H9 (cell line): ENCODE measurements at regions not wholly inside any gene's neighbourhood (a gene's known extent, or its start where the extent isn't known, plus 50 kb on each side); places are given as distances from the start of the nearest gene placed in this dataset.
A peak's percentile ranks its signal among the peaks of the same experiment; 100 is the strongest.

Source experiments
- DNase-seq: peaks from one replicate; pipeline ENCODE4 v3.0.0-alpha.2; 2017
- H2AFZ ChIP-seq: one replicate; pipeline ENCODE4 v1.6.1; 2013; ENCODE audit warnings: mild to moderate bottlenecking, low read length, control low read depth, moderate library complexity
- H2AK5ac ChIP-seq: 2 replicates; pipeline ENCODE4 v1.6.1; 2013; ENCODE audit warnings: low read length, control low read depth, mixed read lengths; ENCODE audit not compliant: insufficient read length
- H2BK120ac ChIP-seq: one replicate; pipeline ENCODE4 v1.6.1; 2013; ENCODE audit warnings: low read depth, mild to moderate bottlenecking, low read length, control low read depth, inconsistent platforms; ENCODE audit not compliant: poor library complexity, severe bottlenecking
- H2BK12ac ChIP-seq: 2 replicates; pipeline ENCODE4 v1.6.1; 2013; ENCODE audit warnings: low read length, control low read depth, mixed read lengths, low read depth; ENCODE audit not compliant: insufficient read length
- H2BK15ac ChIP-seq: 2 replicates; pipeline ENCODE4 v1.6.1; 2013; ENCODE audit warnings: low read depth, low read length, control low read depth
- H2BK20ac ChIP-seq: one replicate; pipeline ENCODE4 v1.6.1; 2013; ENCODE audit warnings: low read depth, mild to moderate bottlenecking, low read length, control low read depth, inconsistent platforms; ENCODE audit not compliant: poor library complexity, severe bottlenecking
- H2BK5ac ChIP-seq: 2 replicates; pipeline ENCODE4 v1.6.1; 2013; ENCODE audit warnings: low read length, control low read depth, mixed read lengths; ENCODE audit not compliant: insufficient read length
- H3K14ac ChIP-seq: 2 replicates; pipeline ENCODE4 v1.6.1; 2013; ENCODE audit warnings: low read length, control low read depth; ENCODE audit not compliant: insufficient read depth
- H3K18ac ChIP-seq: 2 replicates; pipeline ENCODE4 v1.6.1; 2013; ENCODE audit warnings: low read depth, mild to moderate bottlenecking, mixed read lengths, low read length, control low read depth; ENCODE audit not compliant: insufficient read length
- H3K23ac ChIP-seq: 2 replicates; pipeline ENCODE4 v1.6.1; 2013; ENCODE audit warnings: low read length, control low read depth, mixed read lengths, low read depth; ENCODE audit not compliant: insufficient read length
- H3K23me2 ChIP-seq: 2 replicates; pipeline ENCODE4 v1.6.1; 2013; ENCODE audit warnings: low read depth, mild to moderate bottlenecking, mixed read lengths, low read length, control low read depth; ENCODE audit not compliant: insufficient read length, poor library complexity, severe bottlenecking
- H3K27ac ChIP-seq: 2 replicates; pipeline ENCODE4 v1.5.1; 2013; ENCODE audit warnings: low read length, control low read depth, mixed read lengths, low read depth; ENCODE audit not compliant: insufficient read length
- H3K27me3 ChIP-seq: 2 replicates; pipeline ENCODE4 v1.6.1; 2013; ENCODE audit warnings: low read length, control low read depth, inconsistent platforms; ENCODE audit not compliant: insufficient read depth
- H3K4ac ChIP-seq: 2 replicates; pipeline ENCODE4 v1.6.1; 2013; ENCODE audit warnings: low read depth, mild to moderate bottlenecking, control low read depth, inconsistent platforms, low read length, moderate library complexity
- H3K4me1 ChIP-seq: 2 replicates; pipeline ENCODE4 v1.6.1; 2013; ENCODE audit warnings: low read length, control low read depth, inconsistent platforms; ENCODE audit not compliant: insufficient read depth
- H3K4me2 ChIP-seq: 2 replicates; pipeline ENCODE4 v1.6.1; 2013; ENCODE audit warnings: low read length, control low read depth, mixed read lengths; ENCODE audit not compliant: insufficient read length, insufficient read depth
- H3K56ac ChIP-seq: 2 replicates; pipeline ENCODE4 v1.6.1; 2013; ENCODE audit warnings: low read depth, mild to moderate bottlenecking, mixed read lengths, low read length, control low read depth; ENCODE audit not compliant: insufficient read length
- H3K79me1 ChIP-seq: 2 replicates; pipeline ENCODE4 v1.6.1; 2013; ENCODE audit warnings: low read depth, mild to moderate bottlenecking, moderate library complexity, low read length, control low read depth, inconsistent platforms; ENCODE audit not compliant: insufficient read depth, poor library complexity, severe bottlenecking
- H3K79me2 ChIP-seq: 2 replicates; pipeline ENCODE4 v1.6.1; 2013; ENCODE audit warnings: low read length, control low read depth, inconsistent platforms; ENCODE audit not compliant: insufficient read depth
- H3K9ac ChIP-seq: 2 replicates; pipeline ENCODE4 v1.6.1; 2013; ENCODE audit warnings: low read length, control low read depth, mixed read lengths; ENCODE audit not compliant: insufficient read length; ENCODE audit errors: extremely low read depth
- H3K9me3 ChIP-seq: one replicate; pipeline ENCODE4 v1.6.1; 2013; ENCODE audit warnings: low read depth, low read length, inconsistent platforms; ENCODE audit not compliant: control insufficient read depth
- H3T11ph ChIP-seq: one replicate; pipeline ENCODE4 v1.6.1; 2013; ENCODE audit warnings: mild to moderate bottlenecking, low read length, control low read depth, inconsistent platforms
- H4K20me1 ChIP-seq: one replicate; pipeline ENCODE4 v1.6.1; 2013; ENCODE audit not compliant: control insufficient read depth, insufficient read length, insufficient read depth
- H4K5ac ChIP-seq: 2 replicates; pipeline ENCODE4 v1.6.1; 2013; ENCODE audit warnings: low read depth, mild to moderate bottlenecking, mixed read lengths, low read length, control low read depth; ENCODE audit not compliant: insufficient read length
- H4K8ac ChIP-seq: replicated peaks from 2 replicates; pipeline ENCODE4 v1.6.1; 2013; ENCODE audit warnings: low read length, control low read depth, mixed read lengths, low read depth; ENCODE audit not compliant: insufficient read length
- H4K91ac ChIP-seq: 2 replicates; pipeline ENCODE4 v1.6.1; 2013; ENCODE audit warnings: low read depth, mild to moderate bottlenecking, moderate library complexity, mixed read lengths, low read length, control low read depth; ENCODE audit not compliant: insufficient read length
- H3K27ac Mint-ChIP-seq, 3 experiments: 2 replicates in 2 of 3; 3 replicates in 1 of 3; pipeline ENCODE4 v1.8.0; 2020 to 2021; ENCODE audit warnings: mixed read lengths in 3 of 3, mild to moderate bottlenecking in 1 of 3, moderate library complexity in 1 of 3
- H3K27me3 Mint-ChIP-seq: 2 replicates; pipeline ENCODE4 v1.8.0; 2021; ENCODE audit warnings: low read depth, mild to moderate bottlenecking, moderate library complexity, mixed read lengths
- H3K36me3 Mint-ChIP-seq, 3 experiments: 2 replicates in 2 of 3; 3 replicates in 1 of 3; pipeline ENCODE4 v1.8.0; 2020 to 2021; ENCODE audit warnings: low read depth in 3 of 3, mixed read lengths in 3 of 3; ENCODE audit not compliant: insufficient read depth in 1 of 3
- H3K4me1 Mint-ChIP-seq, 2 experiments: 2 replicates each; pipeline ENCODE4 v1.8.0; 2020; ENCODE audit warnings: mixed read lengths in 2 of 2
- H3K4me3 Mint-ChIP-seq, 2 experiments: 2 replicates in 1 of 2; 3 replicates in 1 of 2; pipeline ENCODE4 v1.8.0; 2020 to 2021; ENCODE audit warnings: mild to moderate bottlenecking in 2 of 2, mixed read lengths in 2 of 2, moderate library complexity in 1 of 2
- H3K9me3 Mint-ChIP-seq, 2 experiments: 2 replicates in 1 of 2; 3 replicates in 1 of 2; pipeline ENCODE4 v1.8.0; 2020; ENCODE audit warnings: mild to moderate bottlenecking in 2 of 2, mixed read lengths in 2 of 2, moderate library complexity in 1 of 2
- WGBS: extraction: QIAGEN DNeasy Blood & Tissue Kit; methylation state at CpG from one replicate; pipeline ENCODE4 v1.1.7; 2013; ENCODE audit warnings: missing lambda C conversion rate, low lambda C conversion rate, mixed read lengths; ENCODE audit not compliant: insufficient read length; ENCODE audit errors: extremely low coverage; 5-methylcytosine and 5-hydroxymethylcytosine counted together
- TF ChIP-seq, protein P1 (sequence below): fragments of 200-600 bp; sonication (generic); conservative IDR thresholded peaks from 3 replicates; pipeline ENCODE4 v1.8.0; 2021; ENCODE audit warnings: antibody characterized with exemption, mild to moderate bottlenecking

GRCh38 chr2:22616031-22616430 lies 768.9 kb upstream of the KLHL29 start:
- Mint-ChIP-seq H3K36me3 (no peaks in the 10 kb centered on the region), H3K27ac (no peak overlapping the region), H3K4me3 (no peak overlapping the region), H3K9me3 (no peaks in the 10 kb centered on the region), H3K27me3 (no peaks in the 10 kb centered on the region), H3K4me1 (peaks cover 0 to 5% of the 10 kb centered on the region in 2 experiments; a peak in 2 of 4 replicates)
- H2BK12ac ChIP-seq: no peak overlapping the region
- no peaks in the 10 kb centered on the region for H3K4me1 ChIP-seq
- H3K4me2 ChIP-seq: no peak overlapping the region
- H3K18ac ChIP-seq: no peak overlapping the region
- no peaks in the 10 kb centered on the region for H3K23me2 ChIP-seq
- H3K14ac ChIP-seq: no peak overlapping the region
- H4K91ac ChIP-seq: no peak overlapping the region
- H4K5ac ChIP-seq: no peak overlapping the region
- no peak overlapping the region for H3T11ph ChIP-seq
- TF ChIP-seq, protein P1, sequence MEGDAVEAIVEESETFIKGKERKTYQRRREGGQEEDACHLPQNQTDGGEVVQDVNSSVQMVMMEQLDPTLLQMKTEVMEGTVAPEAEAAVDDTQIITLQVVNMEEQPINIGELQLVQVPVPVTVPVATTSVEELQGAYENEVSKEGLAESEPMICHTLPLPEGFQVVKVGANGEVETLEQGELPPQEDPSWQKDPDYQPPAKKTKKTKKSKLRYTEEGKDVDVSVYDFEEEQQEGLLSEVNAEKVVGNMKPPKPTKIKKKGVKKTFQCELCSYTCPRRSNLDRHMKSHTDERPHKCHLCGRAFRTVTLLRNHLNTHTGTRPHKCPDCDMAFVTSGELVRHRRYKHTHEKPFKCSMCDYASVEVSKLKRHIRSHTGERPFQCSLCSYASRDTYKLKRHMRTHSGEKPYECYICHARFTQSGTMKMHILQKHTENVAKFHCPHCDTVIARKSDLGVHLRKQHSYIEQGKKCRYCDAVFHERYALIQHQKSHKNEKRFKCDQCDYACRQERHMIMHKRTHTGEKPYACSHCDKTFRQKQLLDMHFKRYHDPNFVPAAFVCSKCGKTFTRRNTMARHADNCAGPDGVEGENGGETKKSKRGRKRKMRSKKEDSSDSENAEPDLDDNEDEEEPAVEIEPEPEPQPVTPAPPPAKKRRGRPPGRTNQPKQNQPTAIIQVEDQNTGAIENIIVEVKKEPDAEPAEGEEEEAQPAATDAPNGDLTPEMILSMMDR: peak; percentile 40; the same call in 2 of the 3 replicates
- peak; percentile 34 for DNase-seq
- no peak overlapping the region for H3K23ac ChIP-seq
- no peaks in the 10 kb centered on the region for H3K79me2 ChIP-seq
- no peak overlapping the region for H3K9ac ChIP-seq
- no peak overlapping the region for H3K4ac ChIP-seq
- H3K56ac ChIP-seq: no peak overlapping the region
- H3K27ac ChIP-seq: no peak overlapping the region
- H4K20me1 ChIP-seq: no peaks in the 10 kb centered on the region
- H2AFZ ChIP-seq: no peak overlapping the region
- WGBS: no CpG with 5 or more reads among the region's 3 CpGs
- H2BK5ac ChIP-seq: no peak overlapping the region
- H4K8ac ChIP-seq: no peak overlapping the region
- no peak overlapping the region for H2AK5ac ChIP-seq
- H3K79me1 ChIP-seq: no peaks in the 10 kb centered on the region
- no peaks in the 10 kb centered on the region for H3K9me3 ChIP-seq
- H2BK15ac ChIP-seq: no peak overlapping the region
- H3K27me3 ChIP-seq: no peaks in the 10 kb centered on the region
- H2BK20ac ChIP-seq: no peak overlapping the region
- H2BK120ac ChIP-seq: no peak overlapping the region
